ENCODE measurements at regions not wholly inside any gene's neighbourhood (a gene's known extent, or its start where the extent isn't known, plus 50 kb on each side); places are given as distances from the start of the nearest gene placed in this dataset.

GRCh38 chr14:78104160-78104559 lies 66.0 kb upstream of the NRXN3 start:
- TF ChIP-seq, protein P1, sequence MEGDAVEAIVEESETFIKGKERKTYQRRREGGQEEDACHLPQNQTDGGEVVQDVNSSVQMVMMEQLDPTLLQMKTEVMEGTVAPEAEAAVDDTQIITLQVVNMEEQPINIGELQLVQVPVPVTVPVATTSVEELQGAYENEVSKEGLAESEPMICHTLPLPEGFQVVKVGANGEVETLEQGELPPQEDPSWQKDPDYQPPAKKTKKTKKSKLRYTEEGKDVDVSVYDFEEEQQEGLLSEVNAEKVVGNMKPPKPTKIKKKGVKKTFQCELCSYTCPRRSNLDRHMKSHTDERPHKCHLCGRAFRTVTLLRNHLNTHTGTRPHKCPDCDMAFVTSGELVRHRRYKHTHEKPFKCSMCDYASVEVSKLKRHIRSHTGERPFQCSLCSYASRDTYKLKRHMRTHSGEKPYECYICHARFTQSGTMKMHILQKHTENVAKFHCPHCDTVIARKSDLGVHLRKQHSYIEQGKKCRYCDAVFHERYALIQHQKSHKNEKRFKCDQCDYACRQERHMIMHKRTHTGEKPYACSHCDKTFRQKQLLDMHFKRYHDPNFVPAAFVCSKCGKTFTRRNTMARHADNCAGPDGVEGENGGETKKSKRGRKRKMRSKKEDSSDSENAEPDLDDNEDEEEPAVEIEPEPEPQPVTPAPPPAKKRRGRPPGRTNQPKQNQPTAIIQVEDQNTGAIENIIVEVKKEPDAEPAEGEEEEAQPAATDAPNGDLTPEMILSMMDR (IDR thresholded peaks at IDR 0.05): no peak
- no peak for TF ChIP-seq POLR2A (IDR thresholded peaks at IDR 0.05)

Measured in suprapubic skin (tissue), 3 donors.